HepG2 (cell line): ENCODE measurements at regions not wholly inside any gene's neighbourhood (a gene's known extent, or its start where the extent isn't known, plus 50 kb on each side); places are given as distances from the start of the nearest gene placed in this dataset.

ENCODE experiments used
- ATAC-seq: fragments of 200-7000 bp; cut with Tn5 transposase; 3 replicates; pipeline ENCODE4 v1.9.1; 2020; ENCODE audit warnings: mild to moderate bottlenecking, moderate library complexity
- BruUV-seq: library from RNA; stranded (reverse); fragments of 400-500 nt; replicated peaks from 2 replicates; lab custom pipeline; 2021; lab: Mats Ljungman, UMichigan
- CTCF ChIA-PET: fragments of 300-600 bp; formaldehyde crosslinking; extraction: SDS; loops from one replicate; lab custom pipeline; 2021; ENCODE audit warnings: low total read pairs, inconsistent platforms, low intra/inter-chr PET ratio; lab: Yijun Ruan, JAX
- POLR2A ChIA-PET: fragments of 350-600 bp; sonication (Branson Sonifier 250); formaldehyde crosslinking; loops from one replicate; lab custom pipeline; 2020; ENCODE audit warnings: antibody characterized with exemption, inconsistent platforms; lab: Yijun Ruan, JAX
- DNase-seq: peaks from one replicate; pipeline ENCODE4 v3.0.0-alpha.2; 2015; ENCODE audit warnings: low spot score
- FAIRE-seq: peaks from 3 replicates; lab custom pipeline; 2011; peaks lifted over from hg19 to GRCh38; lab: Jason Lieb, UNC
- H2AFZ ChIP-seq: one replicate; pipeline ENCODE4 v1.6.1; 2011; ENCODE audit warnings: low read length, inconsistent platforms
- H3K27ac ChIP-seq: fragments of 300-600 bp; 3 replicates; pipeline ENCODE4 v1.8.0; 2011; ENCODE audit warnings: mixed run types, mild to moderate bottlenecking, mixed read lengths, low read length, inconsistent platforms; ENCODE audit not compliant: insufficient read depth; ENCODE audit errors: extremely low read length
- H3K27me3 ChIP-seq, 2 experiments: fragments of 200-600 bp in 1 of 2; 2 replicates in 1 of 2; 3 replicates in 1 of 2; pipeline versions ENCODE4 v1.6.0 to v1.8.0; 2011; ENCODE audit warnings: low read length in 2 of 2, mild to moderate bottlenecking in 2 of 2, moderate library complexity in 2 of 2, inconsistent platforms in 1 of 2; ENCODE audit not compliant: insufficient read depth in 2 of 2, control insufficient read depth in 1 of 2
- H3K36me3 ChIP-seq, 2 experiments: fragments of 200-600 bp in 1 of 2; replicated peaks in 1 of 2; 2 replicates in 1 of 2; 3 replicates in 1 of 2; pipeline versions ENCODE4 v1.5.1 to v1.8.0; 2011; ENCODE audit warnings: low read length in 2 of 2, inconsistent platforms in 1 of 2; ENCODE audit not compliant: insufficient read depth in 2 of 2, control insufficient read depth in 1 of 2
- H3K4me1 ChIP-seq: 2 replicates; pipeline ENCODE4 v1.5.1; 2012; ENCODE audit warnings: low read length, inconsistent platforms; ENCODE audit not compliant: insufficient read depth
- H3K4me2 ChIP-seq: 2 replicates; pipeline ENCODE4 v1.6.0; 2011; ENCODE audit warnings: low read depth, low read length, inconsistent platforms
- H3K4me3 ChIP-seq, 3 experiments: fragments of 200-600 bp in 1 of 3; sonication (generic), shearing (Covaris generic) in 1 of 3; replicated peaks in 1 of 3; 2 replicates each; pipeline ENCODE4 v1.5.1; 2011 to 2016; ENCODE audit warnings: low read length in 3 of 3, inconsistent platforms in 2 of 3, low read depth in 2 of 3, mild to moderate bottlenecking in 2 of 3, control low read depth in 1 of 3, mixed read lengths in 1 of 3; ENCODE audit not compliant: insufficient read depth in 1 of 3
- H3K79me2 ChIP-seq: one replicate; pipeline ENCODE4 v1.6.1; 2011; ENCODE audit warnings: low read length, inconsistent platforms; ENCODE audit not compliant: insufficient read depth
- H3K9ac ChIP-seq: 2 replicates; pipeline ENCODE4 v1.6.0; 2011; ENCODE audit warnings: mild to moderate bottlenecking, low read depth, low read length, inconsistent platforms; ENCODE audit not compliant: insufficient read depth
- H3K9me3 ChIP-seq: 2 replicates; pipeline ENCODE4 v1.5.1; 2012; ENCODE audit warnings: mild to moderate bottlenecking, low read length
- H4K20me1 ChIP-seq: 2 replicates; pipeline ENCODE4 v1.6.0; 2011; ENCODE audit warnings: inconsistent platforms, mild to moderate bottlenecking, low read length, moderate library complexity; ENCODE audit not compliant: insufficient read depth
- ATF4 ChIP-seq, 2 experiments: fragments of 450-650 bp in 1 of 2; sonication (generic) in 1 of 2; formaldehyde crosslinking; IDR thresholded peaks; 2 replicates each; pipeline versions ENCODE4 v1.5.0 to v1.8.0; 2020 to 2022; ENCODE audit warnings: mild to moderate bottlenecking in 1 of 2, missing genetic modification reagents in 1 of 2
- ATF7-NPFF ChIP-seq: sonication (generic); formaldehyde crosslinking; IDR thresholded peaks from 2 replicates; pipeline ENCODE4 v1.8.1; 2023; ENCODE audit warnings: mild to moderate bottlenecking, low read depth, missing genetic modification reagents, moderate library complexity
- BRF2 ChIP-seq: sonication (generic); formaldehyde crosslinking; IDR thresholded peaks from 2 replicates; pipeline ENCODE4 v1.8.1; 2022; ENCODE audit warnings: mild to moderate bottlenecking, missing genetic modification reagents
- DBP ChIP-seq: sonication (generic); formaldehyde crosslinking; IDR thresholded peaks from 2 replicates; pipeline ENCODE4 v1.4.0; 2020; ENCODE audit warnings: missing genetic modification reagents; ENCODE audit errors: not compliant biosample characterization
- DNMT3B ChIP-seq: conservative IDR thresholded peaks from 2 replicates; pipeline ENCODE4 v1.6.1; 2016; ENCODE audit warnings: missing biosample characterization, control low read depth
- GABPA ChIP-seq, 2 experiments: IDR thresholded peaks; 2 replicates each; pipeline ENCODE4 v1.6.1; 2011 to 2016; ENCODE audit warnings: low read depth in 2 of 2, low read length in 1 of 2, missing biosample characterization in 1 of 2, missing genetic modification characterization in 1 of 2
- MLLT10 ChIP-seq: sonication (generic); formaldehyde crosslinking; IDR thresholded peaks from 2 replicates; pipeline ENCODE4 v1.4.0; 2020; ENCODE audit warnings: missing genetic modification reagents
- SP1 ChIP-seq, 2 experiments: fragments of 450-650 bp in 1 of 2; sonication (generic) in 1 of 2; formaldehyde crosslinking in 1 of 2; IDR thresholded peaks; 2 replicates each; pipeline versions ENCODE4 v1.4.0 to v1.6.1; 2016 to 2020; ENCODE audit warnings: missing genetic modification reagents in 1 of 2
- ZNF224 ChIP-seq: sonication (generic); formaldehyde crosslinking; IDR thresholded peaks from 2 replicates; pipeline ENCODE4 v1.5.0; 2020; ENCODE audit warnings: mild to moderate bottlenecking, missing genetic modification reagents
- ZNF263 ChIP-seq: sonication (generic); formaldehyde crosslinking; IDR thresholded peaks from 2 replicates; pipeline ENCODE4 v1.4.0; 2020; ENCODE audit warnings: missing genetic modification reagents
- ZNF326 ChIP-seq: sonication (generic); formaldehyde crosslinking; IDR thresholded peaks from 2 replicates; pipeline ENCODE4 v1.4.0; 2020; ENCODE audit warnings: missing genetic modification reagents, borderline replicate concordance
- ZNF354B ChIP-seq: sonication (generic); formaldehyde crosslinking; IDR thresholded peaks from 2 replicates; pipeline ENCODE4 v1.8.0; 2022; ENCODE audit warnings: mild to moderate bottlenecking, missing genetic modification reagents
- ZNF547 ChIP-seq: sonication (generic); formaldehyde crosslinking; IDR thresholded peaks from 2 replicates; pipeline ENCODE4 v1.5.1; 2020; ENCODE audit warnings: mild to moderate bottlenecking, missing genetic modification reagents
- ZNF597 ChIP-seq: sonication (generic); formaldehyde crosslinking; IDR thresholded peaks from 2 replicates; pipeline ENCODE4 v1.5.0; 2020; ENCODE audit warnings: missing genetic modification reagents
- ZNF720 ChIP-seq: sonication (generic); formaldehyde crosslinking; IDR thresholded peaks from 2 replicates; pipeline ENCODE4 v1.4.0; 2020; ENCODE audit warnings: missing genetic modification reagents
- ZNF777 ChIP-seq: sonication (generic); formaldehyde crosslinking; IDR thresholded peaks from 2 replicates; pipeline ENCODE4 v1.4.0; 2020; ENCODE audit warnings: missing genetic modification reagents
- ZSCAN20 ChIP-seq: sonication (generic); formaldehyde crosslinking; IDR thresholded peaks from 2 replicates; pipeline ENCODE4 v1.4.0; 2020; ENCODE audit warnings: missing genetic modification reagents, mild to moderate bottlenecking, borderline replicate concordance
- WGBS: methylation state at CpG from one replicate; pipeline ENCODE4 v1.1.6; 2017; ENCODE audit warnings: low lambda C conversion rate; 5-methylcytosine and 5-hydroxymethylcytosine counted together
- in situ Hi-C: cut with HindIII; loops from 2 replicates; pipeline ENCODE4 v1.10.0; 2017; ENCODE audit warnings: low pct_unique_long_range_greater_than_20kb; ENCODE audit not compliant: extremely low pct_ligation_motif_present
- intact Hi-C: fragments of 100-400 bp; cut with micrococcal nuclease; formaldehyde crosslinking; loops from one replicate; pipeline ENCODE4 v1.10.0; 2022; ENCODE audit not compliant: unreplicated experiment

DNA sequence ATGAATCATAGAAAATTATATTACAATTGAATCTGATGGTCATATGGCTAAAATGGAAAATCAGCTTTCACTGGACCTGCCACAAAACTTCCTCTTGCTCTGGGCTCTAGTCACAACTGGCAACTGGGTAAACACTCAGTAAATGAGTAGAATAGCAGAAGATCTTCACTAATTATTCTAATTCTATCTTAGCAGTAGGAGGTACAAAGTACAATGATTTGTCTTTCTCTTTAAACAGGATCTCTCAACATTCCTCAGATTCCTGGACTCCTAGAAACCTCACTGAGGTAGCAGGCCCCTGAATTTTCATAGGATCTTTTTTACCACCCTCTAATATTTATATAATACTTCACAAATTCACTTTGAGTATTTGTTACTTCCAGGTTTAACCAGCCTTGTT lies 239.9 kb upstream of the SMARCA2 start:
- Histone ChIP-seq H3K9me3 (no peaks in the 10 kb centered on the region), H3K4me2 (no peak overlapping the region), H3K79me2 (no peaks in the 10 kb centered on the region), H3K27ac (no peak overlapping the region), H3K9ac (no peak overlapping the region), H3K4me3 (no peak overlapping the region), H2AFZ (no peak overlapping the region), H3K27me3 (no peaks in the 10 kb centered on the region)
- ATAC-seq (no peak), FAIRE-seq (no peak), DNase-seq (no peak)
- CTCF ChIA-PET = no interaction called here
- POLR2A ChIA-PET = no interaction called here
- BruUV-seq = no TSS peak
- intact Hi-C loops = no loop called here
- no peak for TF ChIP-seq ZSCAN20 (CRISPR knock-in tag)
- no peak for TF ChIP-seq BRF2 (CRISPR knock-in tag)
- TF ChIP-seq MLLT10 (CRISPR knock-in tag) = no peak
- TF ChIP-seq DNMT3B (CRISPR knock-in tag) = no peak
- no peak for TF ChIP-seq ZNF326 (CRISPR knock-in tag)
- TF ChIP-seq DBP (CRISPR knock-in tag) = no peak
- TF ChIP-seq SP1 (IDR thresholded peaks at IDR 0.05) = no peak
- no peak for TF ChIP-seq SP1 (CRISPR knock-in tag; IDR thresholded peaks at IDR 0.05)
- TF ChIP-seq, all 625 proteins: peak for 0
- no peaks in the 10 kb centered on the region for H3K36me3 ChIP-seq
- H4K20me1 ChIP-seq = no peaks in the 10 kb centered on the region
- H3K4me1 ChIP-seq = no peaks in the 10 kb centered on the region
- in situ Hi-C loops = no loop called here

GRCh38 chr9:1776668-1777067 lies 238.5 kb upstream of the SMARCA2 start:
- no peaks in the 10 kb centered on the region for H3K36me3 ChIP-seq
- ChIA-PET CTCF (no interaction called here), POLR2A (no interaction called here)
- no peak overlapping the region for H3K4me2 ChIP-seq
- no TSS peak for BruUV-seq
- 53% methylated on average over 1 of the region's 1 CpG for WGBS
- no peaks in the 10 kb centered on the region for H3K79me2 ChIP-seq
- no peak for ATAC-seq
- FAIRE-seq = no peak
- no peaks in the 10 kb centered on the region for H3K27me3 ChIP-seq
- H3K9ac ChIP-seq = no peak overlapping the region
- no peak for DNase-seq
- intact Hi-C loops (no loop called here), in situ Hi-C loops (no loop called here)
- no peak overlapping the region for H3K27ac ChIP-seq
- H3K4me1 ChIP-seq = no peaks in the 10 kb centered on the region
- no peak overlapping the region for H2AFZ ChIP-seq
- H3K9me3 ChIP-seq = no peaks in the 10 kb centered on the region
- H4K20me1 ChIP-seq = no peaks in the 10 kb centered on the region
- no peak overlapping the region for H3K4me3 ChIP-seq
- TF ChIP-seq ZNF597 (CRISPR knock-in tag) = no peak
- TF ChIP-seq ATF7-NPFF (CRISPR knock-in tag) = no peak
- no peak for TF ChIP-seq ZNF263 (CRISPR knock-in tag)
- TF ChIP-seq GABPA (IDR thresholded peaks at IDR 0.05; ENCODE audit: low read depth, low read length) = no peak
- no peak for TF ChIP-seq GABPA (CRISPR knock-in tag; IDR thresholded peaks at IDR 0.05; ENCODE audit: low read depth)
- TF ChIP-seq ATF4 (CRISPR knock-in tag; IDR thresholded peaks at IDR 0.05) = no peak
- no peak for TF ChIP-seq ZNF354B
- TF ChIP-seq ZNF777 (CRISPR knock-in tag) = no peak
- no peak for TF ChIP-seq ZNF547
- TF ChIP-seq ZNF720 (CRISPR knock-in tag) = no peak
- no peak for TF ChIP-seq ZNF224
